ENCODE measurements at regions not wholly inside any gene's neighbourhood (a gene's known extent, or its start where the extent isn't known, plus 50 kb on each side); places are given as distances from the start of the nearest gene placed in this dataset.
A peak's percentile ranks its signal among the peaks of the same experiment; 100 is the strongest.
"Not testable (repeated sequence)": the region's sequence is repeated elsewhere in the genome, so short reads cannot be mapped to it uniquely, and the experiment has no call there.

DNA sequence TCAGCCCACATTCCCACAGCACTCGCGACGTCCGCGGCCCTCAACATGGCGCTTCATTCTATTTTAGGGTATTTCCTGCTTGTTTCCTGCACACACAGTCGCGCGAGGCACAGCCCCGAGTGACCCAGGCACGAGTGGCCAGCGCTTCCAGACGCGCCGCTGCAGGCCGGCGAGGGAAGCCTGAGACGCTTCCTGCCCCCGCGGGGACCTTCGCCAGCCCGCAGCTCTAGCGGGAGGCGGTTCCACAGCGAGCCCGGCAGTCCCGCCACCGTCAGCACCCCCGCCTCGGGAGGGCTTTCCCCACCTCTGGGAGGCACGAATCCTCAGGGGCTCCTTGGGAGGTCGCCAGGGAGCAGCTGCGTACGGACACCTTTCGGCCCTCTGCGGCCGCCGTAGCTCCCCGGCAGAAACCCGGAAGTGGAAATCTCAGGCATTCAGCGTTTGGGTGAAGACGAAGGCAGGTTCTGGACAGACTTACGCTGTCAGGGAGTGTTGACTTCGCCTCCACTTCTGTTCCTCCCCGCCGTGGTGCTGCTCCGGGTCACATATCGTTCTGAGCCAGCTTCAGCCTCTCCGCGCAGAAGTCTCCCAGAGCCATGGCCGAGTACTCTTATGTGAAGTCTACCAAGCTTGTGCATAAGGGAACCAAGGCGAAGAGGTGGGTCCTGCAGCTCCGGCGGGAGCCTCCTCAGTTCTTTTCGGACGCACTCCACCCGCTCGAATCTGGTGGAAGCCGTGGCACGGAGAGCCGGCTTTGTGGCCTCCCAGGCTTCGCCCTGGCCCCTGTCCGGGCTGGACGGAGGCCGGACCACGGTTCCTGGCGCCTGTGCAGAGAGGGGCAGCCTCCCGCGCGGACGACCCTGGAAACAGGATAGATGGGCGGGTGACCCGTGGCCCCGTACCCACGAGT, 2925.9 kb upstream of the OR11H1 start:
- H3K4me1 ChIP-seq = no peaks in the 10 kb centered on the region
- 59 to 67% (median 63%) methylated on average over 75 of the region's 75 CpGs for WGBS, 5 donors
- no peak for TF ChIP-seq POLR2A (IDR thresholded peaks at IDR 0.05)
- TF ChIP-seq, protein P1, sequence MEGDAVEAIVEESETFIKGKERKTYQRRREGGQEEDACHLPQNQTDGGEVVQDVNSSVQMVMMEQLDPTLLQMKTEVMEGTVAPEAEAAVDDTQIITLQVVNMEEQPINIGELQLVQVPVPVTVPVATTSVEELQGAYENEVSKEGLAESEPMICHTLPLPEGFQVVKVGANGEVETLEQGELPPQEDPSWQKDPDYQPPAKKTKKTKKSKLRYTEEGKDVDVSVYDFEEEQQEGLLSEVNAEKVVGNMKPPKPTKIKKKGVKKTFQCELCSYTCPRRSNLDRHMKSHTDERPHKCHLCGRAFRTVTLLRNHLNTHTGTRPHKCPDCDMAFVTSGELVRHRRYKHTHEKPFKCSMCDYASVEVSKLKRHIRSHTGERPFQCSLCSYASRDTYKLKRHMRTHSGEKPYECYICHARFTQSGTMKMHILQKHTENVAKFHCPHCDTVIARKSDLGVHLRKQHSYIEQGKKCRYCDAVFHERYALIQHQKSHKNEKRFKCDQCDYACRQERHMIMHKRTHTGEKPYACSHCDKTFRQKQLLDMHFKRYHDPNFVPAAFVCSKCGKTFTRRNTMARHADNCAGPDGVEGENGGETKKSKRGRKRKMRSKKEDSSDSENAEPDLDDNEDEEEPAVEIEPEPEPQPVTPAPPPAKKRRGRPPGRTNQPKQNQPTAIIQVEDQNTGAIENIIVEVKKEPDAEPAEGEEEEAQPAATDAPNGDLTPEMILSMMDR (IDR thresholded peaks at IDR 0.05 in 8 of 11, conservative IDR thresholded peaks at IDR 0.05 in 3 of 11) = no peak
- peak overlapping the region in 1 of 8 donors; percentile 26 for H3K27ac ChIP-seq
- no peaks in the 10 kb centered on the region for H3K27me3 ChIP-seq (replicated peaks in 1 of 7)
- peak overlapping the region in 2 of 8 donors; percentile 19 to 27 for H3K4me3 ChIP-seq
- peaks cover 5 to 95% (median 82%) of the 10 kb centered on the region in 8 donors for H3K9me3 ChIP-seq
- DNase-seq = peak; percentile 78
- no peaks in the 10 kb centered on the region for H3K36me3 ChIP-seq
- intact Hi-C loops (cut with DNase I; ENCODE audit: low total_unique reads) = no loop called here

- intact Hi-C loops (cut with DNase I; ENCODE audit: low total_unique reads); H3K4me1 ChIP-seq; H3K36me3 ChIP-seq; H3K27me3 ChIP-seq (replicated peaks in 1 of 7); H3K27ac ChIP-seq; DNase-seq; H3K4me3 ChIP-seq: not testable (repeated sequence)
- peaks cover 2 to 95% (median 79%) of the 10 kb centered on the region in 8 donors for H3K9me3 ChIP-seq
- 68 to 72% (median 72%) methylated on average over 6 of the region's 6 CpGs for WGBS, 5 donors
Observed at GRCh38 chr22:12603399-12603798, 2924.6 kb upstream of the OR11H1 start.

GRCh38 chr22:12603833-12604232, 2924.2 kb upstream of the OR11H1 start:
- DNase-seq; H3K36me3 ChIP-seq; H3K27ac ChIP-seq; intact Hi-C loops (cut with DNase I; ENCODE audit: low total_unique reads); H3K4me1 ChIP-seq; H3K27me3 ChIP-seq (replicated peaks in 1 of 7); H3K4me3 ChIP-seq: not testable (repeated sequence)
- peaks cover 2 to 93% (median 76%) of the 10 kb centered on the region in 8 donors for H3K9me3 ChIP-seq

GRCh38 chr22:12608454-12608853, 2919.5 kb upstream of the OR11H1 start:
- WGBS, 5 donors = 64 to 76% (median 71%) methylated on average over 8 to 9 of the region's 9 CpGs
- peaks cover 4 to 86% (median 70%) of the 10 kb centered on the region in 8 donors for H3K9me3 ChIP-seq
- H3K27me3 ChIP-seq (replicated peaks in 1 of 7); H3K4me1 ChIP-seq; DNase-seq; H3K36me3 ChIP-seq; H3K27ac ChIP-seq; intact Hi-C loops (cut with DNase I; ENCODE audit: low total_unique reads); H3K4me3 ChIP-seq: not testable (repeated sequence)

DNA sequence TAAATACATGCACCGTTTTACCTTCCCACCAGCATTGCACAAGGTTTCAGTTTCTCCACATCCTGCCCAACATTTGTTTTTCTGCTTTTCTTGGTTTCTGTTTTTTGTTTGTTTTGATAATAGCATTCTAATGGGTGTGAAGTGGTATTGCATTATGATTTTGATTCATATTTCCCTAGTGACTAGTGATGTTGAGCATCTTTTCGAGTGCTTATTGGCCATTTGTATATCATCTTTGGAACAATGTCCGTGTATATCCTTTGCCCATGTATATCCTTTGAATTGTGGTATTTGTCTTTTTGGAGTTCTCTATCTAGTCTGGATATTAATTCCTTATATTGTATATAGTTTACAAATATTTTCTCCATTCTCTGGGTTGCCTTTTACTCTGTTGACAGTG, 2914.8 kb upstream of the OR11H1 start:
- no peaks in the 10 kb centered on the region for H3K27me3 ChIP-seq (replicated peaks in 1 of 7)
- TF ChIP-seq POLR2AphosphoS5 (IDR thresholded peaks at IDR 0.05) (no peak), POLR2A (IDR thresholded peaks at IDR 0.05) (no peak)
- TF ChIP-seq, protein P1 (IDR thresholded peaks at IDR 0.05 in 8 of 11, conservative IDR thresholded peaks at IDR 0.05 in 3 of 11) = no peak
- H3K4me1 ChIP-seq = no peaks in the 10 kb centered on the region
- no peak overlapping the region for H3K27ac ChIP-seq
- H3K36me3 ChIP-seq = no peaks in the 10 kb centered on the region
- 64 to 70% (median 67%) methylated on average over 3 of the region's 3 CpGs for WGBS, 5 donors
- intact Hi-C loops (cut with DNase I; ENCODE audit: low total_unique reads) = no loop called here
- H3K9me3 ChIP-seq = peaks cover 4 to 77% (median 61%) of the 10 kb centered on the region in 8 donors
- H3K4me3 ChIP-seq = no peak overlapping the region
- DNase-seq = no peak

DNA sequence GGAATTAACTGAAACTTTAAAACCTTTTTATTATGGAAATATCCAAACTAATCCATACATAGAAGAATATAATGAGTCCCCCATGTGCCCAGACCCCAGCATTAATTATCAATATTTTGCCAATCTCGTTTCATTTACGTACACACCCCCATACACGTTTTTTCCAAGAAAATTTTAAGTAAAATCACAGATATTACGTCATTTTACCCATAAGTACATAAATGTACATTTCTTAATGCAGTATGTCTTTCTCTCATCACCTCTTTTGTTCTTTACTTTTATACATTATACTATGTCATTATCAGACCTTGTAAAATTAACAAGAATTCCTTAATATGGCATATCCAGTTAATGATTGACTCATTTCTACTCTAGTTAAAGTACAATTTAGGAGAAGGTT, 2914.1 kb upstream of the OR11H1 start:
- H3K4me1 ChIP-seq; H3K36me3 ChIP-seq; H3K27ac ChIP-seq; intact Hi-C loops (cut with DNase I; ENCODE audit: low total_unique reads); H3K4me3 ChIP-seq; DNase-seq; H3K27me3 ChIP-seq (replicated peaks in 1 of 7): not testable (repeated sequence)
- peaks cover 4 to 72% (median 57%) of the 10 kb centered on the region in 8 donors for H3K9me3 ChIP-seq
- WGBS, 5 donors = 35 to 45% (median 43%) methylated on average over 4 of the region's 4 CpGs

- WGBS, 5 donors = 55 to 69% (median 67%) methylated on average over 4 of the region's 4 CpGs
- H3K27me3 ChIP-seq (replicated peaks in 1 of 7); intact Hi-C loops (cut with DNase I; ENCODE audit: low total_unique reads): not testable (repeated sequence)
Observed at GRCh38 chr22:12626894-12627293, 2901.1 kb upstream of the OR11H1 start.

DNA sequence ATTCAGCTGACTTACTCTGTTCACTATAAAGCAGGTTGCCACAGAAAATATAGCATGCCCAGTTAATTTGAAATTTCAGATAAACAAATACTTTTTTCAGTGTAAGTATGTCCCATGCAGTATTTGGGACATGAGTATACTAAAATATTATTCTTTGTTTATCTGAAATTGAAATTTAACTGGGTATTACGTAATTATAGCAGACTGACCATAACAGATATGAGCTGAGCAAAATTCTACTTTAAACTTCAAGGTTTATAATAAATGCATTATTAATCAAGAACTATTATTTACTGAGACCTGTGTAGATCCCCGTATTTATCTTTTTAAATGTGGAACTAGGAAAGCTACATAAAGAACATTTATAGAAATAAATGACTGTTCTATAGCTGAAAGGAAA, 2898.2 kb upstream of the OR11H1 start:
- H3K27me3 ChIP-seq (replicated peaks in 1 of 7); H3K4me1 ChIP-seq; H3K4me3 ChIP-seq; H3K36me3 ChIP-seq; H3K27ac ChIP-seq; intact Hi-C loops (cut with DNase I; ENCODE audit: low total_unique reads); DNase-seq: not testable (repeated sequence)
- peaks cover 0 to 78% (median 66%) of the 10 kb centered on the region in 8 donors for H3K9me3 ChIP-seq
- WGBS, 5 donors = 42 to 52% (median 49%) methylated on average over 2 of the region's 2 CpGs

More at GRCh38 chr22:12626894-12627293, 2901.1 kb upstream of the OR11H1 start:
- H3K4me3 ChIP-seq, H3K27ac ChIP-seq, H3K36me3 ChIP-seq, DNase-seq, H3K4me1 ChIP-seq: not testable (repeated sequence)
- H3K9me3 ChIP-seq = peaks cover 0 to 78% (median 59%) of the 10 kb centered on the region in 8 donors

- H3K27me3 ChIP-seq (replicated peaks in 1 of 7); H3K4me3 ChIP-seq; H3K36me3 ChIP-seq; H3K27ac ChIP-seq; intact Hi-C loops (cut with DNase I; ENCODE audit: low total_unique reads); H3K4me1 ChIP-seq; DNase-seq: not testable (repeated sequence)
- 29 to 36% (median 34%) methylated on average over 3 of the region's 3 CpGs for WGBS, 5 donors
- H3K9me3 ChIP-seq = peaks cover 0 to 85% (median 77%) of the 10 kb centered on the region in 8 donors
Observed at GRCh38 chr22:12630965-12631364, 2897.0 kb upstream of the OR11H1 start.
